ENCODE measurements at regions not wholly inside any gene's neighbourhood (a gene's known extent, or its start where the extent isn't known, plus 50 kb on each side); places are given as distances from the start of the nearest gene placed in this dataset.

GRCh38 chr14:80325112-80325511 is 113.8 kb upstream of the DIO2 start:
- ChIA-PET POLR2A (no interaction called here), CTCF (no interaction called here)
- H3K4me3 ChIP-seq (ENCODE audit: low read depth, low read length) = no peak overlapping the region
- TF ChIP-seq, protein P1, sequence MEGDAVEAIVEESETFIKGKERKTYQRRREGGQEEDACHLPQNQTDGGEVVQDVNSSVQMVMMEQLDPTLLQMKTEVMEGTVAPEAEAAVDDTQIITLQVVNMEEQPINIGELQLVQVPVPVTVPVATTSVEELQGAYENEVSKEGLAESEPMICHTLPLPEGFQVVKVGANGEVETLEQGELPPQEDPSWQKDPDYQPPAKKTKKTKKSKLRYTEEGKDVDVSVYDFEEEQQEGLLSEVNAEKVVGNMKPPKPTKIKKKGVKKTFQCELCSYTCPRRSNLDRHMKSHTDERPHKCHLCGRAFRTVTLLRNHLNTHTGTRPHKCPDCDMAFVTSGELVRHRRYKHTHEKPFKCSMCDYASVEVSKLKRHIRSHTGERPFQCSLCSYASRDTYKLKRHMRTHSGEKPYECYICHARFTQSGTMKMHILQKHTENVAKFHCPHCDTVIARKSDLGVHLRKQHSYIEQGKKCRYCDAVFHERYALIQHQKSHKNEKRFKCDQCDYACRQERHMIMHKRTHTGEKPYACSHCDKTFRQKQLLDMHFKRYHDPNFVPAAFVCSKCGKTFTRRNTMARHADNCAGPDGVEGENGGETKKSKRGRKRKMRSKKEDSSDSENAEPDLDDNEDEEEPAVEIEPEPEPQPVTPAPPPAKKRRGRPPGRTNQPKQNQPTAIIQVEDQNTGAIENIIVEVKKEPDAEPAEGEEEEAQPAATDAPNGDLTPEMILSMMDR (IDR thresholded peaks at IDR 0.05; ENCODE audit: insufficient read depth, low read length, missing control alignments) = no peak
- DNase-seq (ENCODE audit: low read depth, low spot score) = no peak

GRCh38 chr14:80324649-80325048 is 113.3 kb upstream of the DIO2 start:
- DNase-seq (ENCODE audit: low read depth, low spot score) = no peak
- ChIA-PET POLR2A (no interaction called here), CTCF (no interaction called here)
- no peak overlapping the region for H3K4me3 ChIP-seq (ENCODE audit: low read depth, low read length)
- TF ChIP-seq, protein P1 (IDR thresholded peaks at IDR 0.05; ENCODE audit: insufficient read depth, low read length, missing control alignments) = no peak

DNA sequence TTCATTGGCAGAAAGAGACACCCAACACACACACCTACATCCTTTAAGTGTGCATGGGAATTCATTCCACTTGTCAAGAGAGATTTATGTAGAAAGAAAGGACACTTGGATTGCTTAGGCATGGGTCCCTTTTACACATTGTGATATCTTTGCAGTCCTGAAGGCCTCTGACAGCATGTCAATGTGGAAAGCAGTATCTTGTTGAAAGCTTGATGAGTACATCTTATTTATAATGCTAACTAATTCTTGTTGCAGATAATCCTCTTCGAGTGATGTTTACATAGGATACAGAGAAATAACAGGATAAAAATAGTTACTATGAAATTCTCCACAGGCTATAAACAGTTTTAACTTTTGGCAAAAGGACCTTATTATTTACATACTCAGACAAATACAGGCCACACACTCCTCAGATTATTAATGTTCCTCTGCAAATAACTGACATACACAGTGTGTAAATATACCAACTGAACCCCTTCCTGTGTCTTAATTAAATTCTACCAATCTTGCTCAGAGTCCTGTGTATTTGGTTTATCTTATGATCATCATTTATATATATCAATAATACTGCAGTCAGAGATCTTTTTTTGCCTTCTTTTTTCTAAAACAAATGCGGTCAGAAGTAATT is 111.8 kb upstream of the DIO2 start:
- H3K4me3 ChIP-seq (ENCODE audit: low read depth, low read length) = no peak overlapping the region
- no peak for DNase-seq (ENCODE audit: low read depth, low spot score)
- ChIA-PET POLR2A (no interaction called here), CTCF (no interaction called here)
- TF ChIP-seq, protein P1 (IDR thresholded peaks at IDR 0.05; ENCODE audit: insufficient read depth, low read length, missing control alignments) = no peak

GRCh38 chr14:80316441-80316840 is 105.1 kb upstream of the DIO2 start:
- no peak overlapping the region for H3K4me3 ChIP-seq (ENCODE audit: low read depth, low read length)
- CTCF ChIA-PET = interaction anchor here (0.6 kb wide), 1 partner anchor 1383 kb away, joined by 3 read pairs; no protein-coding TSS in a partner anchor
- no peak for DNase-seq (ENCODE audit: low read depth, low spot score)
- TF ChIP-seq, protein P1 (IDR thresholded peaks at IDR 0.05; ENCODE audit: insufficient read depth, low read length, missing control alignments) = no peak
- POLR2A ChIA-PET = no interaction called here

DNA sequence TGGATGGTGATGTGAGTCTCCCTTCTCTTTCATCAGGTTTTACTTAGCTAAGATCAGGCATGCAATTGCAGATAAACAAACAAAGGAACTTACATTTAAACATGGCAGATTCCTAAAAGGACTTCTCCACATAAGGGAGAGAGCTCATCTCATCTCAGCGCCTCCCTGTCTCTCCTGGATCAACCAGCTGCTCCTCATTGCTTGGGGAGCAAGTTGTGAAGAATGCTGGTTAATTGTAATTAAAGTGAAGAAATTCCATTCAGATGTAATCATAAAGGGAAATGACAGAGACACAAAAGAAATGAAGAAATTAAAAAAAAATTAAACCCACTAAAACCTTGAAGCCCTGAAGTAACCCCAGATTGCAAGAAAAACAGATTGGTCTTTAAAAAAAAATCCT is 104.4 kb upstream of the DIO2 start:
- CTCF ChIA-PET = no interaction called here

DNA sequence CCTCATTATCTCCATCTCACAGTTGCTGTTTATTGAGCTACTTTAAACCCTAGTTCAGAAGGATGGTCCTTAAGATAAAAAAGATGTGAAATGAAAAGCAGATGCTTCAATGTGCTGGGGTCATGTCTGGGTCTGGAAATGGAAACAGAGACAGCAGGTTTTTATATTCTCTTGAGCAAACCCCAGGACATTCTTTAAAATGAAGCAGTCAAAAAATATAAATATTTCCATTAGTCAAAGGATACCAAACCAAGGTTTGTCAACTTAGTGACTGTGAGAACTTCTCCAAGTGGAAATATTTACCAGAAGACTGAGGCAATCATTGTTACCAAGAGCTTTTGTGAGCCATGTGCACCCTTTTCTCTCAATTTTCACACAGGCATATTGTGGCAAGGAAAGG is 102.5 kb upstream of the DIO2 start:
- POLR2A ChIA-PET = no interaction called here
- DNase-seq (ENCODE audit: low read depth, low spot score) = no peak
- CTCF ChIA-PET = no interaction called here
- H3K4me3 ChIP-seq (ENCODE audit: low read depth, low read length) = no peak overlapping the region
- TF ChIP-seq, protein P1 (IDR thresholded peaks at IDR 0.05; ENCODE audit: insufficient read depth, low read length, missing control alignments) = no peak

More for the DNA sequence above, 104.4 kb upstream of the DIO2 start:
- TF ChIP-seq, protein P1 (IDR thresholded peaks at IDR 0.05; ENCODE audit: insufficient read depth, low read length, missing control alignments) = no peak
- no peak for DNase-seq (ENCODE audit: low read depth, low spot score)
- H3K4me3 ChIP-seq (ENCODE audit: low read depth, low read length) = no peak overlapping the region
- POLR2A ChIA-PET = no interaction called here
